Iris pigment epithelial cell (primary cell): ENCODE measurements at regions not wholly inside any gene's neighbourhood (a gene's known extent, or its start where the extent isn't known, plus 50 kb on each side); places are given as distances from the start of the nearest gene placed in this dataset.
"Not testable (repeated sequence)": the region's sequence is repeated elsewhere in the genome, so short reads cannot be mapped to it uniquely, and the experiment has no call there.

Source experiments
- DNase-seq: peaks from one replicate; pipeline ENCODE4 v3.0.0-alpha.2; 2011; ENCODE audit warnings: low read depth

DNA sequence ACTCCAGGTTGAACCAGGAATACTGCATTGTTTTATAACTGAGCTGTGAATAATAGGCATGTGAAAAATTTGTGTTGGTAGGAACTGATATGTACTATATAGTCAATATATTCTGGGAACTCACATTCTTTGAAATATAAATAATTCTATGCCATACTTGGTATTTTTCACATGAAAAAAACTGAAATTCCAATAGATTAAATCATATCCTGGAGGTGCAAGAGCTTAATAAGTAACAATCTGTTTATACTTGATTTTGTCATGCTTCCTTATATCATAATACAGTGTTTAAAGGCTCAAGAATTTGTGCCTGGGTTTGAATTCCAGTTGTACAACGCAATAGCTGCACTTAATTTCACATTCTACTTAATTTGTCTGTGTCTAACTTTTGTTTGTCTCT is 387.0 kb downstream of the USP25 start:
- peak; percentile 89 for DNase-seq

DNA sequence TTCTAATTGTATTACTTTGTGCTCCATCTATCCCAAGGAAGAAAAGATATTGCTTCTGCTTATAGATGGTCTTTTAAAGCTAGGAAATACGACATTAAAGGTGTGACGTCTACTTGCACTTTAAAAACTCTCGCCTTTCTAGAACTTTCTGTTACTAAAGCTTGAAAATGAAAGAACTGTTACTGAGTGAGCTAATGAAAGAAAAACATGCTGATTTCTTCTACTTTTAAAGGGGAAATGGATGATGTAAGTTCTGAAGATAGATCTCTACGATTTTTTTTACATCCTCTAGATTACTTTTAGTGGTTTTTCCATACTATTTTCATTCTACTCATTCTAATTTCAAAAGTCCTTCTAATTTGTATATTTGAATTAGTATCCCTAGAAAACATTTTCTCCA is 387.5 kb downstream of the USP25 start:
- DNase-seq, result peak; percentile 60

DNA sequence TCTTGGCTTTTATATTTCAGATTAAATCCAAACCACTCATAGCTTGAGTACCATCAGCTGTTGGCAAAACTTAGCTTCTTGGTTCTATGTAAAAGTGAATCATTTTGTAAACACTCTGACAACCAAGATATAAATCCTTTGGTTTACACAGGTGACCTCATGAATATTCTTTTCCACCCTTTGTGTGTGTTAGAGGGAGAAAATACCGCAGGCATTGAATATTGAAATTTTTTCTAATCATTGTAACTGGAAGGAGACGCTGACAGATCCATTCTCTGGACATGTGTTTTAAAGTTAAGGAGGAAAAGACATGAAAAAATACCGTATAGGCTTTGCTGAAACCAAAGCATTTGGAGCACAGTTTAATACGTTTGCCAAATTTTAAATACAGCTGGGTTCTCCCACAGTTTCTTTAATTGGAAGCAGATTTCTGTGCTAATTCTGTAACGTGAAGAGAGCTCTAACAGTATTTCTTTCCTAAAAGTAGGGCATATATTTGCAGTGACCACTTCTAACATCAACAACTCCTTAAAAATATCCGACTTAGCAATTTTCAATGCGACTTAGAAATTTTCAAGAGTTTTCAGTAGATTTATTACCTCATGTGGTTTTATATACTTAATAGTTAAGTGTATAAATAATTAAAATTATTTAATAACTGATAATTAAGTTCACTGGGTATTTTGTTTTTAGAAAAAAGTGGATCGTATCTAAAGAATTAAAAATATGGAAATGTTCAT is 388.2 kb downstream of the USP25 start:
- peak; percentile 94 for DNase-seq

DNA sequence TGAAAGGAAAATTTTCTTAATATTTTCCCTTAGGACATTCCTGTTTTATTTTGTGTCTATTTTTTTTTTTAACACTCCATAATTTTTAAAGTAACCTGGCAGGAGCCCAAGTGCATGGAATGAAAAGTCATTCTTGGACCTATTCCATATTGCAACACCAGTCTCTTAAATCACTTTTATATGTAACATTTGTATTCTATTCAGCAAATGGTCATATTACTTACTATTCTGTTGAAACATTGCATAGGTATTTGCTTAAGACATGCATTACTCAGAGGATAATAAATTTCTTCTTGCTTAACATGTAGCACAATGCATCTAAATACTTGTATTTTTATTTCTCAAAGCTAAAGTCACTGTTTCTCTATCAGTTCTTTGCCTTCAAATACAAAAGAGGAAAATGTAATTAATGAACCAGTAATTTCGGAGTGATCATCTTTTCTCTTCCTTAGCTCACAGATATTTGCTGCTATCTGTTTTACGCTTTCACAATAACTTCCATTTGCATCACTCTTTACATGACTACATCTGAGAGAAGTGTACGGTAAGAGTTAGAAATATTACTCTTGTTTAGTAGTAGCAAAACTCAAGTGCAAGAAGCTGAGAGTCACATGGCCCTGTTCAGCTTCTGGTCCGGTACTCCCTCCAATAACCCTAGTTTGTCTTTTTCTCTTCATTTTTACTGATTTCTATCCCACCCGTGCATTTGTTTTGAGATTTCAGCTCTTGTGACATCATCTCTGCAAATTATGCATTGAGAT is 394.8 kb downstream of the USP25 start:
- peak; percentile 92 for DNase-seq

DNA sequence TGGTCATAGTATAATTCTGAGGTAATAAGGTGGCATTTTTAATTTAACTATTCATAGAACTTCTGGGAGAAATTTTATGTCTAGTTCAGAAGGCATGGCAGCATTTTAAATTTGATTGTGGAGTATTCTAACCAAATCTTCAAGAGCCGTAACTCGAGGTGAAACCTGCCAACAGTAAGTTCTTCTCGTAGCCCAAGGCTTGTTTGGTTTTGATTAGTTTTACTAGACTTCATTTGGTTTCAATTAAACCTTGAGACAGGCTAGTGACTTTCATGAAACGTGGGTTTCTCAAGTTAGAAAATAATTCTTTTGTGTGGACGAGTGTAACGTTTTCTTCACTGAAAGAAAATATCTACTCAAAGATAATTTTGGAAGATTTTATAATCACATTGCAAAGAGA is 395.5 kb downstream of the USP25 start:
- DNase-seq, result peak; percentile 22

DNA sequence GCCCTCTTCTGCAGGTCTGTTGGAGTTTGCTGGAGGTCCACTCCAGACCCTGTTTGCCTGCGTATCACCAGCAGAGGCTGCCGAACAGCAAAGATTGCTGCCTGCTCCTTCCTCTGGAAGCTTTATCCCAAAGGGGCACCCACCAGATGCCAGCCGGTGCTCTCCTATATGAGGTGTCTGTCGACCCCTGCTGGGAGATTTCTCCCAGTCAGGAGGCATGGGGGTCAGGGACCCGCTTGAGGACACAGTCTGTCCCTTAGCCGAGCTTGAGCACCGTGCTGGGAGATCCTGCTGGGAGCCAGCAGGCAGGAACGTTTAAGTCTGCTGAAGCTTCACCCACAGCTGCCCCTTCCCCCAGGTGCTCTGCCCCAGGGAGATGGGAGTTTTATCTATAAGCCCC is 402.7 kb downstream of the USP25 start:
- not testable (repeated sequence) for DNase-seq

DNA sequence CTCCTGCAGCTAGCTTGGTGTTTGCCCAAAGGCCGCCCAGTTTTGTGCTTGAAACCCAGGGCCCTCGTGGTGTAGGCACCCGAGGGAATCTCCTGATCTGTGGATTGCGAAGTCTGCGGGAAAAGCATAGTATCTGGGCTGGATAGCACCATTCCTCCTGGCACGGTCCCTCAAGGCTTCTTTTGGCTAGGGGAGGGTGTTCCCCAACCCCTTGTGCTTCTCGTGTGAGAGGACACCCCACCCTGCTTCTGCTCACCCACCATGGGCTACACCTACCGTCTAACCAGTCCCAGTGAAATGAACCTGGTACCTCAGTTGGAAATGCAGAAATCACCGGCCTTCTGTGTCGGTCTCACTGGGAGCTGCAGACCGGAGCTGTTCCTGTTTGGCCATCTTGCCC is 403.5 kb downstream of the USP25 start:
- no peak for DNase-seq

DNA sequence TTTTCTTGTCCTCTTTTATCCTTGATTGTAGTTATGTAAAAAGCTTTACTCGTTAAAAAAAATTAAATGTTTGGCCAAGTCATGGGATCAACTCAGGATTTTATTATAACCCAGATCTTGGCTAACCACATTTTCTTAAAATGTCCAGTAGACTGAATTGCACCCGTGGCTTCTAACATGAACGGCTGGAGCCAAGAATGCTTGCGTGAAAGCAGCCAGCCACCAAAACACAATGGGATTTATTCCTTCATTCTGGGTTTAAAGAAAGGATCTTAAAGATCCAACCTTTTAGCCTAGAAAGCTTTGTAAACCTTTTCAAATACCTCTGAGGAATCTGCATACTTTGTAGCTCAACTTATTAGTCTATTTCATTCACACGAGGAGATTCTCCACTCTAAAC is 404.4 kb downstream of the USP25 start:
- DNase-seq, result no peak

DNA sequence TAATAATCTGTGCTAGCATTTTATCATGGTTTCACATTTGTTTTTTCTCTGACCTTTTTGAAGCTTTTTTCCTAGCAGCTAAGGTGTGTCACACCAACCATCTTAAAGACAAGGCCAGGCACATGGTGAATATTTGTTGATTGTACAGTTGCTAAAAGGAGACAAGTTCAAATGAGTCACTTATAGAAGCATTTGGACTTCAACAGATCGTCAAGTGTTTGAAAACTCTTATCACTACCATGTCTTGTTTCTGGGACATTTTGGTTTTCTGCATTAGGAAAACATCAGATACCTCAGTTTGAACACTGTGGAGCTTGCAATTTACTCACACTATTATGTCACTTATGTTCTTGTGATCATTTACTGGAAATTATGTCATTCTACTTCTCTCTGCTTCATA is 407.3 kb downstream of the USP25 start:
- peak; percentile 71 for DNase-seq

DNA sequence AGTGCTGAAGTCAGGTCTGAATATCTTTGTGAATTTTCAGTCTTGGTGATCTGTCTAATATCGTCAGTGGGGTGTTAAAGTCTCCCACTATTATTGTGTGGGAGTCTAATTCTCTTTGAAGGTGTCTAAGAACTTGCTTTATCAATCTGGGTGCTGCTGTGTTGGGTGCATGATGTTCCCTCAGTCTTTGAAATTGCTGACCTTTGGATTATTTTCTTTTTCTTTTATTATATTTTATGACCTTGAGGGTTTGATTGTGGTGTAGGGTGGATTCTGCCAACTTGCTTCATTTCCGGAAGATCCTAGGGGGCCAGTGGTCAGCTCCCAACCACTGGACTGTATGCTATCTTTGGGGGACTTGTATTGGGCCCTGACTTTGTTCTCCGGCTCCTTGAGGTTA is 415.3 kb downstream of the USP25 start:
- DNase-seq, result no peak

DNA sequence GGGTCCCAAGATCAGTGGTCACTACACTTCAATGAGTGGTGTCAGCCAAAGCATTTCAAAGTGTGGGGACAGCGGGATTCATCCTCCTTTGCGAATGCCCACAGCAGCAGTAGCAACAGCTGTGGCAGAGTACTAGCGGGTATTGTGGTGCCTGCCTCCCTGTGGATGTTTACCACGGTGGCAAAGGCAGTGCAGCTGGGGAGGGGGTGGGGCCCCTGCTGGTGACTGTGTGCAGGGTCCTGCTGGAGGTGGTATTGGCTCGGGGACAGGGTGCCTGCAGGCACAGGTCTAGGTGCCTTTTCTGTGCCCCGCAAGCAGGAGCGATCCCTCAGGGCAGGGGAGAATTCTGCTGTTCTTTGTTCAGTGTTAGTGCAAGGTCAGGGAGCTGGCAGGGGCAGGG is 415.7 kb downstream of the USP25 start:
- no peak for DNase-seq

DNA sequence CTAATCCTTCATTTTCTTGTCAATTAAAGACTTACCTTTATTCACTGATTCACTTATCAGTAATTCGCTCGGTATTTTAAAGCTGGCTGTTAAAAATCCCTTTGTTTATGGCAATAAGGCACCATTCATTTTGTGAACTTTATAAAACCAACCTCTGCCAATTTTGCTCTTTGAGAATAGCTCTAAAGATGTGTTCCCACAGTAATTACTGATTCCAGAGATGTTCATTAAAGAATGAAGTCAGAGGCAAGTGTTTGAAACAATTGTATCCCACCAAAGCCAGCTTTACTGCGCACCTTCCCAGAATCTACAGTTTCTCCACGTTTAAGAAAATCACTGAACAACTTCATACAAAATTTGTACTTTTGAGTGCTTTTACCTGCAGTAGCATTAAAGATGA is 424.5 kb downstream of the USP25 start:
- DNase-seq, result no peak

DNA sequence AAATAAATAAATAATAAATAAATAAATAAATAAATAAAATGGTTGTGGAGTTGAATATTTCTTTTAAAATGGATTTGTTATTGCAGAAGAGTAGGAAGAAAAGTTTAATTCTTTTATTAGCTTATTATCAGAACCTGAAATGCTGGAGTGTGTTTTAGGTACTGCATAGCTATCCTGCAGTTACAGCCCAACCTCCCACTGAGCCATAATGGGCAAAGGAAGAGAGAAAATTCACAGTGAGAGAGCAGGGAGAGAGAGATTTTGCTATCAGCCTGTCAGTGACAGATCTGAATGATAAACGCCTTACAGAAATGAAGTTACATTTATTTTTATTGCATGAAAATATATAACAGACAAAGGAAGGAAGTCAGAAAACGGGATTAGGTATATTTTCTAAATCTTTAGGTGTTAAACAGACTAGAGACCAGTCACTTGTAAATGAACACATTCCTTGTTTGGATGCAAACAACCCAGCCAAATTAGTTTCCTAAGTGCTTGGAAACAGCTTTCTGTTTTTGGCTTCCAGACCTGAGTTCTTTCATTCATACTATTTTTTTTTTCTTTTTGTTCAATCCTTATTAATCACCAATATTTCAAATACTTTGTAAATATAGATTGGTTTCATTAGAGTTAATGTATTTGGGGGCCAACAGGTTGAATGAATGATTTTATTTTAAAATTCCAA is 425.3 kb downstream of the USP25 start:
- no peak for DNase-seq

DNA sequence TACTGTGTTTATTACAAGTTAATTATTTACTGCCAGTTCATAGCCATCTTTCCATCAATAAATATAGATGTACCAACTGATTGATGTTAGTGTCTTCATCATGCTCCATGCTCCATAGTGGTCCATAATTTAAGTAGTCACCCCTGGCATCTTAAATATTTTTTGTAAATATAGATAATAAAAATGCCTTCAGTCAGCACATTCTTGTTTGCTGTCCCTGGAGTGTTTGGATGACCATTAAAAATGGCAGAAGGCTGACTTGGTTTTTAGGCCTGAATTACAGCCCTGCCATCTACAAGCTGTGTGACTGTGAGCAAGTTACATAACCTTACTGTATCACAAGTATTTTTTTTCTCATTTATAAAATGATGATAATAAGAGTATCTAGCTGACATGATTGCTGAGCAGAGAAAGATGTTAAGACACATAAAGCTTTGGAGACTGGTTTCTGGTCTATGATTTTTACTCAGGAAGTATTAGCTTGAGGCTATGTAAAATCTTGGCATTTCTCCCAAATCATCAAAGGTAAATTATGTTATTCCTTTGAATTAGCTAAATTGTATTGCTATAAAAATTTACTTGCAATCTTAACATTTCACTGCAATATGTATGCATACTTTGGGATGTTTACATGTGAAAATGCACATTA is 427.2 kb downstream of the USP25 start:
- DNase-seq, result no peak

DNA sequence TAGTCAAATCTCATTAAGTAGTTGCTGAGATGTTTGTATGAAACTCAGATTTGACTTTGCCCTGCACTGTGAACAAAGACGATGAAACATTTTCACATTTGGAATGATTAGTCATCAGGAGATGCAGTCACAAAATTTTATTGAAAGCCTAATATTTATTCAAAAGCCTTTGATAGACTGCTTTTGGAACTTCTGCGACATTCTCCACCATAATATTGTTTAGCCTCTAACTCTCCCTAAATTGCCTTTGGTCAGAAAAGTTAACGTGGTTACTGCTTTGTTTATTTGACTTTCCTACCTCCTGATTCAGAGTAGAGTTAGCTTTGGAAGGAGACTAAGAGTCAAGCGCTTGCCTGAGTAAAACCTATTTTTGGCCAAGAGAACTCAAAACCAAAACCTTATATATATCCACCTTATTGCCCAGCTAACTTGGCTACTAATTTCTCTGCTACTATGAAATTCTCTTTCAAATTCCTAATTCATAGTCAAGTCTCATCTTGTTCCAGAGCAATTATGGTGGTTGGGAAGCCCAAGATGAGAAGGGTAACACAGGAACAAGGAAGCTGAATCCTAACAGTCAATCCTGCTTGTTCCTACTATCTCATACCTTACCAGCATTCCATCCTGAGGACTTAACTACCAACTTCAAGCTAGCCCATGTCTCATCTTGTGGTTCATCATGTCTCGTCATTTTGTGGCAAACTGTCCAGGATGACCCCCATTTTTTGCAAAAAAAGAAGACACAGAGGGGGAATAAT is 429.6 kb downstream of the USP25 start:
- DNase-seq, result peak; percentile 29

DNA sequence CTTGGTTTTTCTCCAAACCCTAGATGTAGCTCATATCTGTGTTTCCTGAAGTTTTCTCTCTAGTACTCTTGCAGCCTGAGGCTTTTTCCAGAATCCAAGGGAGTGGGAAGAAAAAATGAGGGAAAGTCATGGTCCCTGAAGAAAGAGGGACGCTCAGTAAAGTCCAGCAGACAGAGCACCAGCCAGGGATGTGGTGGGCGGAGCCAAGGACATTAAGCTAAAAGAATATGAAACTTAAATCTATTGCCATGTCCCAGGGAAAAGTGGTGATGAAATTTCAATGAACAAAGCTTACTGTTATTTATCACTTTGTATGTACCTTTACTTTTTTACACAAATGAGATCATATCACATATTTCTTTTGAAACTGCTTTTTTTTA is 430.2 kb downstream of the USP25 start:
- no peak for DNase-seq

DNA sequence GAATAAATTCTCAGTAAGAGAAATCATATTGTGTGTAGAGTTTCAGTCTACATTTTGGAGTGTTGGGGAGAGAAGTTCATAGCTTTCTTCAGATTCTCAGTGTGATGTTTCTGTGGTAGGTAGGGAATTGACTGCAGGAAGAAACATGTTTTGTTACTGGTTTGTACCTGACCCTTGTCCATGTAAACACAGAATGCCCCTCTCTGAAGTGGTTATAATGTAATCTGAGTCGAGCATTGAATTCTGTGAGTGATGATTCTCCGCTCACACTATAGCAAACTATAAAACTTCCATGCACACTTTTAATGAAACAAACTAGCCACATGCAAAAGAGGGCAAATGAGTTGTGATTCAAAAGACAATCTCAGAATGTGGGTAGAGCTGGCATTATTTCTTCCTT is 433.2 kb downstream of the USP25 start:
- no peak for DNase-seq

DNA sequence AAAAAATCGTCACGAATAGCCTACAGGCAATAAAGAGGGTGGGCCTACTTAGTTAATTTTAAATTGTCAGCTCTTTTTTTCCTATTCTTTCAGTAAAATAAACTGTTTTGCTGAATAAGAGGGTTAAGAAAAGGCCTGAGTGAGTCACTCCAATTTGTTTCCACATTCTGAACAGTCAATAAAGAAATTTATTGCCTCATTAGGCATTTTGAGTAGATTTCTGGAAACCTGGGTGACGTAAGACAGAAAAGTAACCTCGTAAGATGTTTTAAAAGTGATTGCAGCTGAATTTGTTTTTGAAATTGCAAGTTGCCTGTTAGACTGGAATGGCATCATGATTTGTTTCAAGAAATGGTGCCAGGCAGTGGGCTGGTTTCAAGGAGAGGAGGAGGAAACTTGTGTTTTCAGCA is 439.3 kb downstream of the USP25 start:
- DNase-seq, result peak; percentile 81

DNA sequence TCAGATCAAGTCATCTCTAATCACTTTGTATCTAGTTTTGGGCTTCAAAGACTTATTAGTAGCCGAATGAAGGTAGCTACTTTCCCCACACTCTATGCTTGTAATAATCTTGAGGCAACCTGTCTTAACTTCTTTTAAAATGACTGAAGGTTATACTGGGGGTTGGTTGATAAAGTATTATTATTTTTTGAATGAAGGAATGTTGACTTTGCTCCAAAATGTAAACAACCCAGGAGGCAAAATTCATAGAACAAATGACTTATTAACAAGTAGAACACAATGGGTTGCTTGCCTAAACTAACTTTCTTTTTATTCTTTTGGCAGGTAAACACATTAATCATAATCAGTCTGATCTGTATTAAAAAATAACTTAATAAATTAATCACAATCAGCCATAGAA is 440.0 kb downstream of the USP25 start:
- DNase-seq, result no peak

DNA sequence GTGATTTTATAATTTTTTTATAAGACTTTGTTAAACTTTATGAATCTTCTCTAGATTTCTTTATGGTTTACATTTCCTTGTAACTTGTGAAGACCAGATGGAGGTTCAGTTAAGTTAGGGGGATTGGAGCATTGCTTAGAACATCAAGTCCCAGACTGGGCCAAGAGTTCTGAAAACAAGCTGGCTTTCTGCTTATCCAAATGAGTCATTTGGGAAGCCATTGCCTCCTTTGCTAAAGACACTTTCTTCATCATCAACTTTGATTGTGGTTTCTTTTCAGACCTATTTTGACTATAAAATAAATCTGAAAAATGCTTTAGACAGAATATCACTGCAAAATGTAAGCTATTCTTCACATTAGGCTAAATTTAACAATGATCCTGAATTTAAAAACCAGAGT is 446.8 kb downstream of the USP25 start:
- DNase-seq, result peak; percentile 69

DNA sequence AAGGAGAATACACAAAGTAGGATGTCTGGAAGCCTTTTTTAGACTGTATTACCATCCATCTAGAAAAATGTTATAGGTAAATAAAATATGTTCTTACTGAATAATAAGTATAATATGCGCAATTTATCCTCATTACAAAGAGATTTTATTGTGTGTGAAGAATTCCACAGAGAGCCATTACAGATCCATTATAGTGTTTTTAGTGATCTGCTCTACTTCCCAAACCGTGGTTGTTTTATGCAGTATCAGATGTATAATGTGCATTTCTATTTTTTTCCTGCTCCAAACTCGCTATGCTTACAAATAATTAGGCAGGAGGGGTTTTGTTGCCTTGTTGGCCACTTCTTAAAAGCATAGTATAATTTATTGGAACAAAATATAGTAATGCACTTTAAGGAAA is 447.8 kb downstream of the USP25 start:
- DNase-seq, result no peak

DNA sequence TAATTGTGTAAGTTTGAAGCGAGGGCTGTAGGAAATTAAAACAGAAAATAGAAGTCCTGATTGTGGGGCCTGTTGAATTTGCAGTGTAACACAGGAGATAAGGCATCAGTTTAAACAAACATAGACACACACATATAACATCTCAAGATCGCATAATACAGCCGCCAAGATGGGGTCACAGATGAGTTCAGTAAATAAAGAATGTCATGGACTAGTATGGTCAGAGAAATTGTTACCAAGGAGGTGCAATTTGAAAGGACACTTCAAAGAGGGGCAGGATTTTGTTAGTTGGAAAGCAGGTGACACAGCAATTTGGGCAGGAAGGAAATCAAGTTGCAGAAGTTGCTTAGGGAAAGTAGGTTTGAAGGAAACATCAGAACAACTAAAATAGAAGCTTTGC is 450.0 kb downstream of the USP25 start:
- peak; percentile 51 for DNase-seq
